HS-27A (cell line): ENCODE measurements at regions not wholly inside any gene's neighbourhood (a gene's known extent, or its start where the extent isn't known, plus 50 kb on each side); places are given as distances from the start of the nearest gene placed in this dataset.

Source experiments
- DNase-seq: peaks from one replicate; pipeline ENCODE4 v3.0.0-alpha.2; 2012; ENCODE audit warnings: low read depth, missing footprints

- no peak for DNase-seq
Observed at GRCh38 chr10:132485391-132485790, 52.2 kb upstream of the INPP5A start.

GRCh38 chr10:132486539-132487121 is 51.0 kb upstream of the INPP5A start:
- no peak for DNase-seq

- no peak for DNase-seq
Observed at GRCh38 chr10:132487241-132488135, 50.1 kb upstream of the INPP5A start.
